ENCODE measurements at regions not wholly inside any gene's neighbourhood (a gene's known extent, or its start where the extent isn't known, plus 50 kb on each side); places are given as distances from the start of the nearest gene placed in this dataset.
A peak's percentile ranks its signal among the peaks of the same experiment; 100 is the strongest.

GRCh38 chr22:22720201-22720723, 75.8 kb downstream of the GGTLC2 start:
- Histone ChIP-seq H3K79me2 (ENCODE audit: low read depth) (no peaks in the 10 kb centered on the region), H3K27ac (no peak overlapping the region), H3K4me2 (peak overlapping the region; percentile 48), H3K36me3 (no peaks in the 10 kb centered on the region), H3F3A (ENCODE audit: low read depth) (no peaks in the 10 kb centered on the region), H3K9ac (no peak overlapping the region), H4K20me1 (ENCODE audit: low read depth) (no peaks in the 10 kb centered on the region), H3K9me3 (ENCODE audit: low read depth) (no peaks in the 10 kb centered on the region), H2AFZ (replicated peaks) (peak overlapping the region; percentile 75), H3K4me1 (no peaks in the 10 kb centered on the region), H3K4me3 (no peak overlapping the region), H3K27me3 (peaks cover 99% of the 10 kb centered on the region)
- TF ChIP-seq EZH2phosphoT487 (IDR thresholded peaks at IDR 0.05) (no peak), CTCF (IDR thresholded peaks at IDR 0.05) (peak; percentile 73), EZH2 (IDR thresholded peaks at IDR 0.05) (no peak)
- Mint-ChIP-seq H3K36me3 (no peaks in the 10 kb centered on the region), H3K27ac (no peak overlapping the region), H3K4me3 (no peak overlapping the region), H3K9me3 (no peaks in the 10 kb centered on the region), H3K4me1 (no peaks in the 10 kb centered on the region), H3K27me3 (ENCODE audit: insufficient read depth, low read depth) (no peaks in the 10 kb centered on the region)
- DNase-seq (ENCODE audit: low spot score) = peak; percentile 72

- H2AFZ ChIP-seq (replicated peaks) = no peak overlapping the region
- Mint-ChIP-seq H3K36me3 (no peaks in the 10 kb centered on the region), H3K4me1 (no peaks in the 10 kb centered on the region), H3K9me3 (no peaks in the 10 kb centered on the region), H3K27ac (no peak overlapping the region), H3K4me3 (no peak overlapping the region), H3K27me3 (ENCODE audit: insufficient read depth, low read depth) (no peaks in the 10 kb centered on the region)
- no peak overlapping the region for H3K27ac ChIP-seq
- no peak overlapping the region for H3K4me3 ChIP-seq
- H3K9me3 ChIP-seq (ENCODE audit: low read depth) = no peaks in the 10 kb centered on the region
- no peaks in the 10 kb centered on the region for H4K20me1 ChIP-seq (ENCODE audit: low read depth)
- H3K9ac ChIP-seq = no peak overlapping the region
- H3K4me2 ChIP-seq = no peak overlapping the region
- H3K4me1 ChIP-seq = no peaks in the 10 kb centered on the region
- H3F3A ChIP-seq (ENCODE audit: low read depth) = no peaks in the 10 kb centered on the region
- no peak for DNase-seq (ENCODE audit: low spot score)
- peaks cover 99% of the 10 kb centered on the region for H3K27me3 ChIP-seq
- H3K36me3 ChIP-seq = no peaks in the 10 kb centered on the region
- no peak for TF ChIP-seq EZH2phosphoT487 (IDR thresholded peaks at IDR 0.05)
- TF ChIP-seq CTCF (IDR thresholded peaks at IDR 0.05) = no peak
- no peak for TF ChIP-seq EZH2 (IDR thresholded peaks at IDR 0.05)
- H3K79me2 ChIP-seq (ENCODE audit: low read depth) = no peaks in the 10 kb centered on the region
These were observed 76.4 kb downstream of the GGTLC2 start for GRCh38 chr22:22720724-22721261.

GRCh38 chr22:22721681-22722354, 77.4 kb downstream of the GGTLC2 start:
- H3K27ac Mint-ChIP-seq = no peak overlapping the region
- no peaks in the 10 kb centered on the region for H3K79me2 ChIP-seq (ENCODE audit: low read depth)
- TF ChIP-seq CTCF (IDR thresholded peaks at IDR 0.05) (no peak), EZH2phosphoT487 (IDR thresholded peaks at IDR 0.05) (no peak), EZH2 (IDR thresholded peaks at IDR 0.05) (no peak)
- H3K27ac ChIP-seq = no peak overlapping the region
- no peaks in the 10 kb centered on the region for H3K9me3 Mint-ChIP-seq
- H3K9me3 ChIP-seq (ENCODE audit: low read depth) = no peaks in the 10 kb centered on the region
- no peak overlapping the region for H3K4me3 ChIP-seq
- H3K9ac ChIP-seq = no peak overlapping the region
- no peak overlapping the region for H3K4me2 ChIP-seq
- no peak overlapping the region for H3K4me3 Mint-ChIP-seq
- no peaks in the 10 kb centered on the region for H3K27me3 Mint-ChIP-seq (ENCODE audit: insufficient read depth, low read depth)
- peaks cover 99% of the 10 kb centered on the region for H3K27me3 ChIP-seq
- H2AFZ ChIP-seq (replicated peaks) = no peak overlapping the region
- H3K4me1 Mint-ChIP-seq = no peaks in the 10 kb centered on the region
- DNase-seq (ENCODE audit: low spot score) = no peak
- no peaks in the 10 kb centered on the region for H3K36me3 Mint-ChIP-seq
- H3K36me3 ChIP-seq = no peaks in the 10 kb centered on the region
- H4K20me1 ChIP-seq (ENCODE audit: low read depth) = no peaks in the 10 kb centered on the region
- H3F3A ChIP-seq (ENCODE audit: low read depth) = no peaks in the 10 kb centered on the region
- H3K4me1 ChIP-seq = no peaks in the 10 kb centered on the region

Measured in neural progenitor cell (in vitro differentiated cells).